HepG2 (cell line): ENCODE measurements at regions not wholly inside any gene's neighbourhood (a gene's known extent, or its start where the extent isn't known, plus 50 kb on each side); places are given as distances from the start of the nearest gene placed in this dataset.
"Not testable (repeated sequence)": the region's sequence is repeated elsewhere in the genome, so short reads cannot be mapped to it uniquely, and the experiment has no call there.

Experiments
- CEBPB ChIP-seq: IDR thresholded peaks from 2 replicates; pipeline ENCODE4 v1.6.1; 2011; ENCODE audit warnings: low read depth, low read length, improper control_type of control experiment, borderline replicate concordance
- CTCF ChIP-seq: sonication (generic); formaldehyde crosslinking; IDR thresholded peaks from 2 replicates; pipeline ENCODE4 v1.5.0; 2020; ENCODE audit warnings: mild to moderate bottlenecking, missing genetic modification reagents, moderate library complexity
- MAF1 ChIP-seq: sonication (generic); formaldehyde crosslinking; IDR thresholded peaks from 2 replicates; pipeline ENCODE4 v1.5.0; 2020; ENCODE audit warnings: missing genetic modification reagents, borderline replicate concordance
- POLR2A ChIP-seq, 2 experiments: IDR thresholded peaks; 2 replicates each; pipeline ENCODE4 v1.6.1; 2011; ENCODE audit warnings: low read depth in 2 of 2, low read length in 2 of 2, mild to moderate bottlenecking in 1 of 2, moderate library complexity in 1 of 2; ENCODE audit not compliant: insufficient read depth in 1 of 2
- USF2 ChIP-seq, 2 experiments: sonication (generic) in 1 of 2; formaldehyde crosslinking in 1 of 2; IDR thresholded peaks; 2 replicates each; pipeline versions ENCODE4 v1.5.1 to v1.6.1; 2011 to 2020; ENCODE audit warnings: borderline replicate concordance in 1 of 2, low read depth in 1 of 2, low read length in 1 of 2, mild to moderate bottlenecking in 1 of 2, missing genetic modification reagents in 1 of 2, moderate library complexity in 1 of 2
- YEATS2 ChIP-seq: sonication (generic); formaldehyde crosslinking; IDR thresholded peaks from 2 replicates; pipeline ENCODE4 v1.4.0; 2020; ENCODE audit warnings: missing genetic modification reagents, borderline replicate concordance
- ZBTB21 ChIP-seq: sonication (generic); formaldehyde crosslinking; IDR thresholded peaks from 2 replicates; pipeline ENCODE4 v1.4.0; 2020; ENCODE audit warnings: missing genetic modification reagents
- ZNF335 ChIP-seq: sonication (generic); formaldehyde crosslinking; IDR thresholded peaks from 2 replicates; pipeline ENCODE4 v1.4.0; 2020; ENCODE audit warnings: missing genetic modification reagents
- ZNF354B ChIP-seq: sonication (generic); formaldehyde crosslinking; IDR thresholded peaks from 2 replicates; pipeline ENCODE4 v1.8.0; 2022; ENCODE audit warnings: mild to moderate bottlenecking, missing genetic modification reagents
- TF ChIP-seq, protein P1 (sequence below): sonication (generic); formaldehyde crosslinking; IDR thresholded peaks from 2 replicates; pipeline ENCODE4 v1.8.0; 2022; ENCODE audit warnings: missing genetic modification reagents, low read depth, mild to moderate bottlenecking, borderline replicate concordance
- TF ChIP-seq, protein P2 (sequence below): IDR thresholded peaks from 2 replicates; pipeline ENCODE4 v1.6.1; 2012; ENCODE audit warnings: inconsistent platforms
- TF ChIP-seq, protein P3 (sequence below): sonication (generic); formaldehyde crosslinking; IDR thresholded peaks from 2 replicates; pipeline ENCODE4 v1.8.0; 2022; ENCODE audit warnings: low read depth, missing genetic modification reagents
- TF ChIP-seq, protein P4 (sequence below): sonication (generic); formaldehyde crosslinking; IDR thresholded peaks from 2 replicates; pipeline ENCODE4 v1.4.0; 2020; ENCODE audit warnings: mild to moderate bottlenecking, missing genetic modification reagents

- TF ChIP-seq, protein P1, sequence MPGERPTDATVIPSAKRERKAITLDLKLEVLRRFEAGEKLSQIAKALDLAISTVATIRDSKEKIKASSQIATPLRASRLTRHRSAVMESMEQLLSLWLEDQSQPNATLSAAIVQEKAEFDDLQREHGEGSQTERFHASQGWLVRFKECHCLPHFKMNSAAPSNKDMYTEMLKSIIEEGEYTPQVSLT (CRISPR knock-in tag), result not testable (repeated sequence)
- TF ChIP-seq POLR2A (IDR thresholded peaks at IDR 0.05; ENCODE audit: insufficient read depth in 1 of 2, low read depth in 2 of 2, low read length in 2 of 2); CTCF (CRISPR knock-in tag); YEATS2 (CRISPR knock-in tag); USF2 (IDR thresholded peaks at IDR 0.05; ENCODE audit: low read depth, low read length); USF2 (CRISPR knock-in tag; IDR thresholded peaks at IDR 0.05; ENCODE audit: borderline replicate concordance); ZNF354B (CRISPR knock-in tag); ZBTB21 (CRISPR knock-in tag); CEBPB; ZNF335 (CRISPR knock-in tag); MAF1: not testable (repeated sequence)
- TF ChIP-seq, protein P2, sequence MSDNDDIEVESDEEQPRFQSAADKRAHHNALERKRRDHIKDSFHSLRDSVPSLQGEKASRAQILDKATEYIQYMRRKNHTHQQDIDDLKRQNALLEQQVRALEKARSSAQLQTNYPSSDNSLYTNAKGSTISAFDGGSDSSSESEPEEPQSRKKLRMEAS, result not testable (repeated sequence)
- TF ChIP-seq, protein P3, sequence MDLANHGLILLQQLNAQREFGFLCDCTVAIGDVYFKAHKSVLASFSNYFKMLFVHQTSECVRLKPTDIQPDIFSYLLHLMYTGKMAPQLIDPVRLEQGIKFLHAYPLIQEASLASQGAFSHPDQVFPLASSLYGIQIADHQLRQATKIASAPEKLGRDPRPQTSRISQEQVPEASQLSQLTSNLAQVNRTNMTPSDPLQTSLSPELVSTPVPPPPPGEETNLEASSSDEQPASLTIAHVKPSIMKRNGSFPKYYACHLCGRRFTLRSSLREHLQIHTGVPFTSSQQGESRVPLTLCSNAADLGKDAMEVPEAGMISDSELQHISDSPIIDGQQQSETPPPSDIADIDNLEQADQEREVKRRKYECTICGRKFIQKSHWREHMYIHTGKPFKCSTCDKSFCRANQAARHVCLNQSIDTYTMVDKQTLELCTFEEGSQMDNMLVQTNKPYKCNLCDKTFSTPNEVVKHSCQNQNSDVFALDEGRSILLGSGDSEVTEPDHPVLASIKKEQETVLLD (CRISPR knock-in tag), result not testable (repeated sequence)
- TF ChIP-seq, protein P4, sequence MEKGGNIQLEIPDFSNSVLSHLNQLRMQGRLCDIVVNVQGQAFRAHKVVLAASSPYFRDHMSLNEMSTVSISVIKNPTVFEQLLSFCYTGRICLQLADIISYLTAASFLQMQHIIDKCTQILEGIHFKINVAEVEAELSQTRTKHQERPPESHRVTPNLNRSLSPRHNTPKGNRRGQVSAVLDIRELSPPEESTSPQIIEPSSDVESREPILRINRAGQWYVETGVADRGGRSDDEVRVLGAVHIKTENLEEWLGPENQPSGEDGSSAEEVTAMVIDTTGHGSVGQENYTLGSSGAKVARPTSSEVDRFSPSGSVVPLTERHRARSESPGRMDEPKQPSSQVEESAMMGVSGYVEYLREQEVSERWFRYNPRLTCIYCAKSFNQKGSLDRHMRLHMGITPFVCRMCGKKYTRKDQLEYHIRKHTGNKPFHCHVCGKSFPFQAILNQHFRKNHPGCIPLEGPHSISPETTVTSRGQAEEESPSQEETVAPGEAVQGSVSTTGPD (CRISPR knock-in tag), result not testable (repeated sequence)
Measured at GRCh38 chr17:70293564-70294310, 124.4 kb downstream of the KCNJ2 start.
